ENCODE measurements at regions not wholly inside any gene's neighbourhood (a gene's known extent, or its start where the extent isn't known, plus 50 kb on each side); places are given as distances from the start of the nearest gene placed in this dataset.

- no peaks in the 10 kb centered on the region for H3K36me3 Mint-ChIP-seq
- H3K27me3 Mint-ChIP-seq, result no peaks in the 10 kb centered on the region
- H3K4me1 Mint-ChIP-seq (ENCODE audit: unreplicated experiment), result peaks cover 11% of the 10 kb centered on the region
- H3K27ac Mint-ChIP-seq, result no peak overlapping the region
- TF ChIP-seq, protein P1, sequence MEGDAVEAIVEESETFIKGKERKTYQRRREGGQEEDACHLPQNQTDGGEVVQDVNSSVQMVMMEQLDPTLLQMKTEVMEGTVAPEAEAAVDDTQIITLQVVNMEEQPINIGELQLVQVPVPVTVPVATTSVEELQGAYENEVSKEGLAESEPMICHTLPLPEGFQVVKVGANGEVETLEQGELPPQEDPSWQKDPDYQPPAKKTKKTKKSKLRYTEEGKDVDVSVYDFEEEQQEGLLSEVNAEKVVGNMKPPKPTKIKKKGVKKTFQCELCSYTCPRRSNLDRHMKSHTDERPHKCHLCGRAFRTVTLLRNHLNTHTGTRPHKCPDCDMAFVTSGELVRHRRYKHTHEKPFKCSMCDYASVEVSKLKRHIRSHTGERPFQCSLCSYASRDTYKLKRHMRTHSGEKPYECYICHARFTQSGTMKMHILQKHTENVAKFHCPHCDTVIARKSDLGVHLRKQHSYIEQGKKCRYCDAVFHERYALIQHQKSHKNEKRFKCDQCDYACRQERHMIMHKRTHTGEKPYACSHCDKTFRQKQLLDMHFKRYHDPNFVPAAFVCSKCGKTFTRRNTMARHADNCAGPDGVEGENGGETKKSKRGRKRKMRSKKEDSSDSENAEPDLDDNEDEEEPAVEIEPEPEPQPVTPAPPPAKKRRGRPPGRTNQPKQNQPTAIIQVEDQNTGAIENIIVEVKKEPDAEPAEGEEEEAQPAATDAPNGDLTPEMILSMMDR (conservative IDR thresholded peaks at IDR 0.05), result no peak
- H3K9me3 Mint-ChIP-seq, result no peaks in the 10 kb centered on the region
- DNase-seq (ENCODE audit: extremely low spot score, unreplicated experiment), result no peak
- no peak overlapping the region for H3K4me3 Mint-ChIP-seq
Measured at GRCh38 chr12:107364875-107365518, 271.6 kb upstream of the CRY1 start.

DNA sequence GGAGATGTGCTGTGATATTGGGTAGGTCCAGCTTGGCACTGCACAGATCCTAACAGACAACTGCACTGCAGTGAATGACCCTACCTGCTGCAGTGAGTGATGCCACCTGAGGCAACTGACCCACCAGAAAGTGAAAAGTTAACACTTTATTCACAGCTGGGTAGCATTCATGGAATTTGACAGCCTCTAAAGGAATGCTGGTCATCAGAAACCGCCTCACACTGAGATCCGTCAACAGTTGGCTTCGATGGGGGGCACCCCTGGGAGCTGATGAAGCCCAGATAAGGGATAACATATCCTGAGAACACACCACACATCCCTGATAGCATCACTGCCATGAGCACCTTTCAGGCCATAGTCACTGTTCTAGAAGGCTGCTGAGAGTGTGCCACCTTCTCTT, 272.4 kb upstream of the CRY1 start:
- Mint-ChIP-seq H3K4me1 (ENCODE audit: unreplicated experiment) (peaks cover 14% of the 10 kb centered on the region), H3K36me3 (no peaks in the 10 kb centered on the region), H3K27ac (no peak overlapping the region), H3K9me3 (no peaks in the 10 kb centered on the region), H3K27me3 (no peaks in the 10 kb centered on the region), H3K4me3 (no peak overlapping the region)
- DNase-seq (ENCODE audit: extremely low spot score, unreplicated experiment), result no peak
- TF ChIP-seq, protein P1 (conservative IDR thresholded peaks at IDR 0.05), result no peak

DNA sequence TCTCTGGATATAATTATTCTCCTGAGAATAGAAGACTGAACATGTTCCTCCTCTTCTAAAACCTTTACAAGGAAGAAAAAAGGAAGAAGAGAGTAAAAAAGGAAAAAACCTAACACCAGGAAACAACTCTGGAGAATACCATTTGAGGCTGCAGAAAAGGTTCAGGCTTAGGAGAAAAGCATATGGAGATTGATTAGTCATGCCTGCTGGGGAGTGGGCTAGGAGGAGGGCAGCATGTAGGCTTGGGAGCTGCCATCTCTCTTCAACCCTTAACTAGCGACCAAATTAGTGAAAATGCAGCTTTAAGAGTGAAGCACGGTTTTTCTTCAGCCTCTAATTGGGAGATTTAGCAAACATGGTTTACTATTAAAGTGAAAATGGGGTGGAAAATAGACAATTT, 273.0 kb upstream of the CRY1 start:
- Mint-ChIP-seq H3K4me1 (ENCODE audit: unreplicated experiment) (peaks cover 19% of the 10 kb centered on the region), H3K36me3 (no peaks in the 10 kb centered on the region), H3K27ac (no peak overlapping the region), H3K4me3 (no peak overlapping the region), H3K9me3 (no peaks in the 10 kb centered on the region), H3K27me3 (no peaks in the 10 kb centered on the region)
- TF ChIP-seq, protein P1 (conservative IDR thresholded peaks at IDR 0.05), result no peak
- DNase-seq (ENCODE audit: extremely low spot score, unreplicated experiment), result no peak

DNA sequence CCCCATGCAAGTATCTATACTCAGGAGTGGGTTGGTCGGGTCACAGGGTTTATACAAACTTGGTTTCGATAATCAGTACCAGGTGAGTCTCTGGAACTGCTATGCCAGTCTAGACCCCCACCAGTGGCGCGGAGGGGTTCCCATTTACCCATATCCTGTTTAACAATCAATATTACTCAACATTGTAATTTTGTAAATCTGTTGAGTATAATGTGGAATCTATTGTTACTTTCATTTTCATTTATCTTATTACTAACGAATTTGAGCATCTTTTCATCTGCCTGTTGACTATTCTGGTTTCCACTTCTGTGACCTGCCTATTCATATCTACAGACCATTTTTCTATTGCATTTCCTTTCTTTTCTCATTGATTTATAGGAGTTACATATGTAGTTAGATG, 275.2 kb upstream of the CRY1 start:
- H3K9me3 Mint-ChIP-seq, result no peaks in the 10 kb centered on the region
- DNase-seq (ENCODE audit: extremely low spot score, unreplicated experiment), result no peak
- H3K4me1 Mint-ChIP-seq (ENCODE audit: unreplicated experiment), result peaks cover 27% of the 10 kb centered on the region
- H3K4me3 Mint-ChIP-seq, result no peak overlapping the region
- TF ChIP-seq, protein P1 (conservative IDR thresholded peaks at IDR 0.05), result no peak
- H3K27ac Mint-ChIP-seq, result no peak overlapping the region
- H3K36me3 Mint-ChIP-seq, result no peaks in the 10 kb centered on the region
- H3K27me3 Mint-ChIP-seq, result no peaks in the 10 kb centered on the region

- no peak overlapping the region for H3K27ac Mint-ChIP-seq
- H3K9me3 Mint-ChIP-seq, result no peaks in the 10 kb centered on the region
- H3K4me3 Mint-ChIP-seq, result no peak overlapping the region
Measured at GRCh38 chr12:107369006-107369405, 275.7 kb upstream of the CRY1 start.

More at GRCh38 chr12:107369006-107369405, 275.7 kb upstream of the CRY1 start:
- no peaks in the 10 kb centered on the region for H3K36me3 Mint-ChIP-seq
- no peak for DNase-seq (ENCODE audit: extremely low spot score, unreplicated experiment)
- no peaks in the 10 kb centered on the region for H3K27me3 Mint-ChIP-seq
- TF ChIP-seq, protein P1 (conservative IDR thresholded peaks at IDR 0.05), result no peak
- H3K4me1 Mint-ChIP-seq (ENCODE audit: unreplicated experiment), result peaks cover 27% of the 10 kb centered on the region

All from type B pancreatic cell (in vitro differentiated cells).